HepG2 (cell line): ENCODE measurements at regions not wholly inside any gene's neighbourhood (a gene's known extent, or its start where the extent isn't known, plus 50 kb on each side); places are given as distances from the start of the nearest gene placed in this dataset.

ENCODE experiments used
- ATAC-seq: fragments of 200-7000 bp; cut with Tn5 transposase; 3 replicates; pipeline ENCODE4 v1.9.1; 2020; ENCODE audit warnings: mild to moderate bottlenecking, moderate library complexity
- BruUV-seq: library from RNA; stranded (reverse); fragments of 400-500 nt; replicated peaks from 2 replicates; lab custom pipeline; 2021; lab: Mats Ljungman, UMichigan
- CTCF ChIA-PET: fragments of 300-600 bp; formaldehyde crosslinking; extraction: SDS; loops from one replicate; lab custom pipeline; 2021; ENCODE audit warnings: low total read pairs, inconsistent platforms, low intra/inter-chr PET ratio; lab: Yijun Ruan, JAX
- POLR2A ChIA-PET: fragments of 350-600 bp; sonication (Branson Sonifier 250); formaldehyde crosslinking; loops from one replicate; lab custom pipeline; 2020; ENCODE audit warnings: antibody characterized with exemption, inconsistent platforms; lab: Yijun Ruan, JAX
- DNase-seq: peaks from one replicate; pipeline ENCODE4 v3.0.0-alpha.2; 2015; ENCODE audit warnings: low spot score
- FAIRE-seq: peaks from 3 replicates; lab custom pipeline; 2011; peaks lifted over from hg19 to GRCh38; lab: Jason Lieb, UNC
- H2AFZ ChIP-seq: one replicate; pipeline ENCODE4 v1.6.1; 2011; ENCODE audit warnings: low read length, inconsistent platforms
- H3K27ac ChIP-seq: fragments of 300-600 bp; 3 replicates; pipeline ENCODE4 v1.8.0; 2011; ENCODE audit warnings: mixed run types, mild to moderate bottlenecking, mixed read lengths, low read length, inconsistent platforms; ENCODE audit not compliant: insufficient read depth; ENCODE audit errors: extremely low read length
- H3K27me3 ChIP-seq, 2 experiments: fragments of 200-600 bp in 1 of 2; 2 replicates in 1 of 2; 3 replicates in 1 of 2; pipeline versions ENCODE4 v1.6.0 to v1.8.0; 2011; ENCODE audit warnings: low read length in 2 of 2, mild to moderate bottlenecking in 2 of 2, moderate library complexity in 2 of 2, inconsistent platforms in 1 of 2; ENCODE audit not compliant: insufficient read depth in 2 of 2, control insufficient read depth in 1 of 2
- H3K36me3 ChIP-seq, 2 experiments: fragments of 200-600 bp in 1 of 2; replicated peaks in 1 of 2; 2 replicates in 1 of 2; 3 replicates in 1 of 2; pipeline versions ENCODE4 v1.5.1 to v1.8.0; 2011; ENCODE audit warnings: low read length in 2 of 2, inconsistent platforms in 1 of 2; ENCODE audit not compliant: insufficient read depth in 2 of 2, control insufficient read depth in 1 of 2
- H3K4me1 ChIP-seq: 2 replicates; pipeline ENCODE4 v1.5.1; 2012; ENCODE audit warnings: low read length, inconsistent platforms; ENCODE audit not compliant: insufficient read depth
- H3K4me2 ChIP-seq: 2 replicates; pipeline ENCODE4 v1.6.0; 2011; ENCODE audit warnings: low read depth, low read length, inconsistent platforms
- H3K4me3 ChIP-seq, 3 experiments: fragments of 200-600 bp in 1 of 3; sonication (generic), shearing (Covaris generic) in 1 of 3; replicated peaks in 1 of 3; 2 replicates each; pipeline ENCODE4 v1.5.1; 2011 to 2016; ENCODE audit warnings: low read length in 3 of 3, inconsistent platforms in 2 of 3, low read depth in 2 of 3, mild to moderate bottlenecking in 2 of 3, control low read depth in 1 of 3, mixed read lengths in 1 of 3; ENCODE audit not compliant: insufficient read depth in 1 of 3
- H3K79me2 ChIP-seq: one replicate; pipeline ENCODE4 v1.6.1; 2011; ENCODE audit warnings: low read length, inconsistent platforms; ENCODE audit not compliant: insufficient read depth
- H3K9ac ChIP-seq: 2 replicates; pipeline ENCODE4 v1.6.0; 2011; ENCODE audit warnings: mild to moderate bottlenecking, low read depth, low read length, inconsistent platforms; ENCODE audit not compliant: insufficient read depth
- H3K9me3 ChIP-seq: 2 replicates; pipeline ENCODE4 v1.5.1; 2012; ENCODE audit warnings: mild to moderate bottlenecking, low read length
- H4K20me1 ChIP-seq: 2 replicates; pipeline ENCODE4 v1.6.0; 2011; ENCODE audit warnings: inconsistent platforms, mild to moderate bottlenecking, low read length, moderate library complexity; ENCODE audit not compliant: insufficient read depth
- ERF ChIP-seq: IDR thresholded peaks from 2 replicates; pipeline ENCODE4 v1.6.1; 2018; ENCODE audit warnings: missing biosample characterization, missing genetic modification reagents
- SNAPC4 ChIP-seq: sonication (generic); formaldehyde crosslinking; IDR thresholded peaks from 2 replicates; pipeline ENCODE4 v1.4.0; 2020; ENCODE audit warnings: mild to moderate bottlenecking, missing genetic modification reagents
- TARDBP ChIP-seq: sonication (generic); formaldehyde crosslinking; IDR thresholded peaks from 2 replicates; pipeline ENCODE4 v1.8.0; 2022; ENCODE audit warnings: mild to moderate bottlenecking, missing genetic modification reagents
- TEAD2 ChIP-seq: sonication (generic); formaldehyde crosslinking; IDR thresholded peaks from 2 replicates; pipeline ENCODE4 v1.9.0; 2021; ENCODE audit warnings: missing genetic modification reagents
- ZBTB21 ChIP-seq: sonication (generic); formaldehyde crosslinking; IDR thresholded peaks from 2 replicates; pipeline ENCODE4 v1.4.0; 2020; ENCODE audit warnings: missing genetic modification reagents
- WGBS: methylation state at CpG from one replicate; pipeline ENCODE4 v1.1.6; 2017; ENCODE audit warnings: low lambda C conversion rate; 5-methylcytosine and 5-hydroxymethylcytosine counted together
- in situ Hi-C: cut with HindIII; loops from 2 replicates; pipeline ENCODE4 v1.10.0; 2017; ENCODE audit warnings: low pct_unique_long_range_greater_than_20kb; ENCODE audit not compliant: extremely low pct_ligation_motif_present
- intact Hi-C: fragments of 100-400 bp; cut with micrococcal nuclease; formaldehyde crosslinking; loops from one replicate; pipeline ENCODE4 v1.10.0; 2022; ENCODE audit not compliant: unreplicated experiment
- TF ChIP-seq, protein P1 (sequence below): sonication (generic); formaldehyde crosslinking; IDR thresholded peaks from 2 replicates; pipeline ENCODE4 v1.4.0; 2020; ENCODE audit warnings: missing genetic modification reagents, borderline replicate concordance

DNA sequence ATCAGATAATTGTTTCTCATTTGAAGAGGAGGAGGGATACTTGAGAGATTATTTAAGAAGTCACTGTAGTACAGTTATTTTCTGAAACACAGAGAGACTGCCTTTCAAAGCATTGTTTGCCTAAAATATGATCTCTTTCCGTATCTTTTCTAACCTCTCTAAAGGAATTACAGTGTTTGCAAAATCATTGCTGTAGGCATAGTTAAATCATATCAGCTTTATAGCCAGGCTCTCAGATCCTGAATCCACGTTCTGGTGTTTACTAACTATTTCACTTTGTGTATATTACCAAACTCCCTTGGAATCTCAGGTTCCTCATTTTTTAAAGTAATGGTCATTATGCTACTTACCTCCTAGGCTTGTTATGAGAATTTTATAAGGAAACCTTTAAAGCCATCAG is 1151.6 kb upstream of the CDH9 start:
- H3K4me2 ChIP-seq = no peak overlapping the region

More for the DNA sequence above, 1151.6 kb upstream of the CDH9 start:
- Histone ChIP-seq H3K9ac (no peak overlapping the region), H2AFZ (no peak overlapping the region), H3K27ac (no peak overlapping the region), H3K4me1 (no peaks in the 10 kb centered on the region), H3K9me3 (no peaks in the 10 kb centered on the region), H3K36me3 (no peaks in the 10 kb centered on the region)
- BruUV-seq = no TSS peak
- in situ Hi-C loops = no loop called here
- FAIRE-seq (no peak), ATAC-seq (no peak)
- TF ChIP-seq ERF (CRISPR knock-in tag) = no peak
- TF ChIP-seq TEAD2 = no peak
- TF ChIP-seq SNAPC4 (CRISPR knock-in tag) = no peak
- TF ChIP-seq, protein P1, sequence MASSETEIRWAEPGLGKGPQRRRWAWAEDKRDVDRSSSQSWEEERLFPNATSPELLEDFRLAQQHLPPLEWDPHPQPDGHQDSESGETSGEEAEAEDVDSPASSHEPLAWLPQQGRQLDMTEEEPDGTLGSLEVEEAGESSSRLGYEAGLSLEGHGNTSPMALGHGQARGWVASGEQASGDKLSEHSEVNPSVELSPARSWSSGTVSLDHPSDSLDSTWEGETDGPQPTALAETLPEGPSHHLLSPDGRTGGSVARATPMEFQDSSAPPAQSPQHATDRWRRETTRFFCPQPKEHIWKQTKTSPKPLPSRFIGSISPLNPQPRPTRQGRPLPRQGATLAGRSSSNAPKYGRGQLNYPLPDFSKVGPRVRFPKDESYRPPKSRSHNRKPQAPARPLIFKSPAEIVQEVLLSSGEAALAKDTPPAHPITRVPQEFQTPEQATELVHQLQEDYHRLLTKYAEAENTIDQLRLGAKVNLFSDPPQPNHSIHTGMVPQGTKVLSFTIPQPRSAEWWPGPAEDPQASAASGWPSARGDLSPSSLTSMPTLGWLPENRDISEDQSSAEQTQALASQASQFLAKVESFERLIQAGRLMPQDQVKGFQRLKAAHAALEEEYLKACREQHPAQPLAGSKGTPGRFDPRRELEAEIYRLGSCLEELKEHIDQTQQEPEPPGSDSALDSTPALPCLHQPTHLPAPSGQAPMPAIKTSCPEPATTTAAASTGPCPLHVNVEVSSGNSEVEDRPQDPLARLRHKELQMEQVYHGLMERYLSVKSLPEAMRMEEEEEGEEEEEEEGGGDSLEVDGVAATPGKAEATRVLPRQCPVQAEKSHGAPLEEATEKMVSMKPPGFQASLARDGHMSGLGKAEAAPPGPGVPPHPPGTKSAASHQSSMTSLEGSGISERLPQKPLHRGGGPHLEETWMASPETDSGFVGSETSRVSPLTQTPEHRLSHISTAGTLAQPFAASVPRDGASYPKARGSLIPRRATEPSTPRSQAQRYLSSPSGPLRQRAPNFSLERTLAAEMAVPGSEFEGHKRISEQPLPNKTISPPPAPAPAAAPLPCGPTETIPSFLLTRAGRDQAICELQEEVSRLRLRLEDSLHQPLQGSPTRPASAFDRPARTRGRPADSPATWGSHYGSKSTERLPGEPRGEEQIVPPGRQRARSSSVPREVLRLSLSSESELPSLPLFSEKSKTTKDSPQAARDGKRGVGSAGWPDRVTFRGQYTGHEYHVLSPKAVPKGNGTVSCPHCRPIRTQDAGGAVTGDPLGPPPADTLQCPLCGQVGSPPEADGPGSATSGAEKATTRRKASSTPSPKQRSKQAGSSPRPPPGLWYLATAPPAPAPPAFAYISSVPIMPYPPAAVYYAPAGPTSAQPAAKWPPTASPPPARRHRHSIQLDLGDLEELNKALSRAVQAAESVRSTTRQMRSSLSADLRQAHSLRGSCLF (CRISPR knock-in tag) = no peak
- no peak for TF ChIP-seq TARDBP
- no peak for TF ChIP-seq ZBTB21 (CRISPR knock-in tag)
- TF ChIP-seq, all 625 proteins: peak for 0
- CTCF ChIA-PET = no interaction called here
- WGBS = 2% methylated on average over 2 of the region's 2 CpGs
- Histone ChIP-seq H3K79me2 (no peaks in the 10 kb centered on the region), H4K20me1 (no peaks in the 10 kb centered on the region), H3K4me3 (no peak overlapping the region), H3K27me3 (no peaks in the 10 kb centered on the region; a peak in 1 of 5 replicates)
- POLR2A ChIA-PET = no interaction called here
- DNase-seq = no peak
- intact Hi-C loops = no loop called here
